NCI-H1694 (cell line): ENCODE measurements at regions not wholly inside any gene's neighbourhood (a gene's known extent, or its start where the extent isn't known, plus 50 kb on each side); places are given as distances from the start of the nearest gene placed in this dataset.
"Not testable (repeated sequence)": the region's sequence is repeated elsewhere in the genome, so short reads cannot be mapped to it uniquely, and the experiment has no call there.

Experiments
- DNase-seq: peaks from one replicate; lab custom pipeline; 2025; lab: John Stamatoyannopoulos, UW

DNA sequence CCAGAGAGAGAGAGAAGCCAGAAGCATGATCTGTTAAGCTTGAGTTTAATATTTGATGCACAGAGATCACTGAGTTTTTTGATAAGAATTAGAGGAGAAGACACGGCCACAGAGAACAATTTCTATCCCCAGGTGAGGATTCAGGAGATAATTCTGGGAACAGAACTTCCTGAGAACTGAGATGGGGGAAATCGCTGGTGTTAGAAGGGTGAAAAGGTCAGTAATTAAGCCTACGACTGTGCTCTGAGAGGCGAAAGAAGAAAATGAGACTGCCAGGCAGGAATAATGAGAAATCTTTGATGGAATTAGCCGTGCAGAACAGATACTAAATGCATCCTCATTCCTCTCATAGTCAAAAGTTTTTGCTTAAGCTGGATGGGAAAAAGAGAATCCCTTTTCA is 61.9 kb upstream of the EEF2KMT start:
- DNase-seq: not testable (repeated sequence)

DNA sequence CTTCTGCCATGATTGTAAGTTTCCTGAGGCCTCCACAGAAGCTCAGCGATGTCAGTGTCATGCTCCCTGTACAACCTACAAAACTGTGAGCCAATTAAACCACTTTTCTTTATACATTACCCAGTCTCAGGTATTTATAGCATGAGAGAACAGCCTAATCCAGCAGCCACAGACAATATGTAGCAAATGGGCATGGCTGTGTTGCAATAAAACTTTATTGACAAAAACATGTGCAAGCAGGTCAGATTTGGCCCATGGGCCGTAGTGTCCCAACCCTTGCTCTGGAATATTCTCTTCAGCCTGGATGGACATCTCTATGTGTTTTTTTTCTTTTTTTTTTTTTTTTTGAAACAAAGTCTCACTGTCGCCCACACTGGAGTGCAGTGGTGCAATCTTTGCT is 60.9 kb upstream of the EEF2KMT start:
- no peak for DNase-seq

DNA sequence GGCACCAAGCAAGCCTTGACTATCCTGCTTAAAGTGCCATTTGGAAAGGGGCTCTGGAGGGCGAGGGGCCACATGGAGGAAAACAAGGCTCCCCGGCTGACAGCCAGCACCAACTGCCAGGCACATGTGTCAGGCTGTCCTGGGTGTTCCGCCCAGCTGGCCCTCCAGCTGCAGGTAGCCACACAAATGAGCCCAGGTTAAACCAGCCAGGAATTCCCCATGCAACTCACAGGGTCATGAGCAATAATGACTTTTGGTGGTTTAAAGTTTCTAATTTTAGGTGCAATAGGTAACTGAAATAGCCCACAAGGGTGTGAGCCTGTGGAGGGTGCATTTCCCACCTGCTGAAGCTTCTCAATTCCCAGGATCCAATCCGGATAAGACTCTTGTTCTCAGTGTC is 58.9 kb upstream of the EEF2KMT start:
- not testable (repeated sequence) for DNase-seq

DNA sequence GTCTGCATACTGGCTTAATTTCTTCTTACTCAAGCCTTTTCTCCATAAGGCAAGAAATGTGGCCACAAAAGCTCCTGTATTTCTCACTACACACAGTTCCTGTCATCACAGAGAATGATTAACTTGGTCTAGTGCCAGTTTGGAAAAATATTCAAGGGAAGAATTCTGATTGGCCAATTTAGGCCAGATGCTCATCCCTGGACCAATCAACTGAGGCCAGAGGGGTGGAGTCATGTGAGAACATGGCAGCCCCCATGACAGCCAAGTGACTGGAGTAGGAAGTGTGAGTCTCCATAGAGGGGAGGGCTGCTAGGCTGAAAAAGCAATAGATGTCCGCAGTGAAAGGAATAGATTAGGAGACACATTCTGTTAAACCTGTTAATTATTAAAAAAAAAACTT is 56.4 kb upstream of the EEF2KMT start:
- DNase-seq: not testable (repeated sequence)

DNA sequence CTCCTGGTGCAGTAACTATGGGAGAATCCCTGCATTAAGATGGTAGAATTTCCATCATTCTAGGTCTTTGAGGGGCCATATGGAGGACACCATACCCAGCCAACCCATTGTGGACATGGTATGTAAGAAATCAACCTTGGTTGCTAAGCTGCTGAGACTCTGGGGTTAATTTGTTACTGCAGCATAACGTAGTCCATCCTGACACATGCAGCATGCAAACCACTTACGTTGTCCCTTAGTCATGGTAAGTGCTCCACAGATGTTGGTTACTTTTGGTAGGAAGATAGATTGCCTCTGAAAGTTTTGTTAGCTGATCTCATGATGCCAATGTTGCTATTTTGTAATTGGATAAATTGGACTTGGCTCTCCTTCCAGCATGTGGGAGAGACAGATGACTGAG is 53.8 kb upstream of the EEF2KMT start:
- DNase-seq: not testable (repeated sequence)
